Liver (tissue), 8 donors: ENCODE measurements at regions not wholly inside any gene's neighbourhood (a gene's known extent, or its start where the extent isn't known, plus 50 kb on each side); places are given as distances from the start of the nearest gene placed in this dataset.

Source experiments
- DNase-seq: peaks from one replicate; pipeline ENCODE4 v3.0.0-alpha.2; 2017; ENCODE audit warnings: low spot score
- H3K27ac ChIP-seq, 2 donors: one replicate each; pipeline ENCODE4 v1.7.0; 2013; ENCODE audit warnings: inconsistent platforms in 2 of 2, low read length in 2 of 2, control low read depth in 1 of 2, low read depth in 1 of 2, mild to moderate bottlenecking in 1 of 2
- H3K27me3 ChIP-seq, 4 donors: one replicate each; pipeline versions ENCODE4 v1.6.1 to v1.7.0; 2013; ENCODE audit warnings: low read length in 3 of 4, inconsistent platforms in 1 of 4, mild to moderate bottlenecking in 1 of 4, moderate library complexity in 1 of 4; ENCODE audit not compliant: control insufficient read depth in 4 of 4, insufficient read depth in 4 of 4
- H3K36me3 ChIP-seq, 4 donors: one replicate each; pipeline versions ENCODE4 v1.6.1 to v1.7.0; 2013; ENCODE audit warnings: low read length in 3 of 4, mild to moderate bottlenecking in 3 of 4, low read depth in 1 of 4, moderate library complexity in 1 of 4; ENCODE audit not compliant: control insufficient read depth in 4 of 4, insufficient read depth in 3 of 4
- H3K4me1 ChIP-seq, 4 donors: one replicate each; pipeline versions ENCODE4 v1.6.1 to v1.7.0; 2013; ENCODE audit warnings: low read length in 3 of 4, mild to moderate bottlenecking in 3 of 4, moderate library complexity in 1 of 4; ENCODE audit not compliant: control insufficient read depth in 4 of 4, insufficient read depth in 4 of 4
- H3K4me3 ChIP-seq, 3 donors: one replicate each; pipeline versions ENCODE4 v1.6.1 to v1.7.0; 2013; ENCODE audit warnings: low read length in 3 of 3, control low read depth in 1 of 3, low read depth in 1 of 3, mild to moderate bottlenecking in 1 of 3
- H3K9ac ChIP-seq, 2 donors: one replicate each; pipeline ENCODE4 v1.7.0; 2013; ENCODE audit warnings: low read length in 2 of 2, mild to moderate bottlenecking in 2 of 2, moderate library complexity in 2 of 2, control low read depth in 1 of 2, low read depth in 1 of 2
- H3K9me3 ChIP-seq, 4 donors: one replicate each; pipeline versions ENCODE4 v1.6.1 to v1.7.0; 2013; ENCODE audit warnings: low read length in 3 of 4; ENCODE audit not compliant: control insufficient read depth in 4 of 4
- CTCF ChIP-seq: fragments of 150-350 bp; IDR thresholded peaks from 2 replicates; pipeline ENCODE4 v1.5.1; 2017; ENCODE audit warnings: improper control_type of control experiment, low read depth, low read length; ENCODE audit not compliant: missing input control
- EGR1 ChIP-seq, 2 donors: IDR thresholded peaks; 2 replicates each; pipeline ENCODE4 v1.6.1; 2016 to 2018; ENCODE audit warnings: antibody characterized with exemption in 2 of 2, low read depth in 2 of 2
- FOXA1 ChIP-seq: IDR thresholded peaks from 2 replicates; pipeline ENCODE4 v1.6.1; 2016; ENCODE audit warnings: antibody characterized with exemption
- FOXA2 ChIP-seq: IDR thresholded peaks from 2 replicates; pipeline ENCODE4 v1.6.1; 2016; ENCODE audit warnings: antibody characterized with exemption
- GABPA ChIP-seq, 2 donors: IDR thresholded peaks in 1 of 2; conservative IDR thresholded peaks in 1 of 2; 2 replicates each; pipeline ENCODE4 v1.6.1; 2016; ENCODE audit warnings: antibody characterized with exemption in 2 of 2, mild to moderate bottlenecking in 1 of 2, moderate library complexity in 1 of 2
- HNF4A ChIP-seq, 2 donors: conservative IDR thresholded peaks; 2 replicates each; pipeline ENCODE4 v1.6.1; 2016; ENCODE audit warnings: antibody characterized with exemption in 2 of 2, mild to moderate bottlenecking in 2 of 2
- HNF4G ChIP-seq: IDR thresholded peaks from 2 replicates; pipeline ENCODE4 v1.6.1; 2016; ENCODE audit warnings: antibody characterized with exemption
- JUND ChIP-seq, 2 donors: IDR thresholded peaks; 2 replicates each; pipeline ENCODE4 v1.6.1; 2016; ENCODE audit warnings: antibody characterized with exemption in 2 of 2
- MAX ChIP-seq: IDR thresholded peaks from 2 replicates; pipeline ENCODE4 v1.6.1; 2016; ENCODE audit warnings: antibody characterized with exemption
- NR2F2 ChIP-seq: IDR thresholded peaks from 2 replicates; pipeline ENCODE4 v1.6.1; 2016; ENCODE audit warnings: antibody characterized with exemption
- RAD21 ChIP-seq, 2 donors: IDR thresholded peaks; 2 replicates each; pipeline ENCODE4 v1.6.1; 2016; ENCODE audit warnings: antibody characterized with exemption in 2 of 2, mild to moderate bottlenecking in 2 of 2
- REST ChIP-seq: IDR thresholded peaks from 2 replicates; pipeline ENCODE4 v1.6.1; 2016; ENCODE audit warnings: antibody characterized with exemption, mild to moderate bottlenecking
- RXRA ChIP-seq, 2 donors: IDR thresholded peaks; 2 replicates each; pipeline ENCODE4 v1.6.1; 2017 to 2018; ENCODE audit warnings: antibody characterized with exemption in 2 of 2, mild to moderate bottlenecking in 1 of 2
- SP1 ChIP-seq: IDR thresholded peaks from 2 replicates; pipeline ENCODE4 v1.6.1; 2018; ENCODE audit warnings: antibody characterized with exemption, mild to moderate bottlenecking
- TAF1 ChIP-seq: conservative IDR thresholded peaks from 2 replicates; pipeline ENCODE4 v1.6.1; 2016; ENCODE audit warnings: antibody characterized with exemption, mild to moderate bottlenecking
- YY1 ChIP-seq: IDR thresholded peaks from 2 replicates; pipeline ENCODE4 v1.6.1; 2016; ENCODE audit warnings: antibody characterized with exemption, mild to moderate bottlenecking
- whole genome bisulfite sequencing: extraction: QIAGEN DNeasy Blood & Tissue Kit; methylation state at CpG from one replicate; pipeline ENCODE4 v1.1.7; 2013; 5-methylcytosine and 5-hydroxymethylcytosine counted together
- TF ChIP-seq, protein P1 (sequence below): IDR thresholded peaks from 2 replicates; pipeline ENCODE4 v1.6.1; 2016; ENCODE audit warnings: antibody characterized with exemption
- TF ChIP-seq, protein P2 (sequence below): IDR thresholded peaks from 2 replicates; pipeline ENCODE4 v1.6.1; 2016; ENCODE audit warnings: antibody characterized with exemption
- donor health status: healthy.
- donor health status: healthy.
- donor health status: healthy.
- donor health status: healthy.
- donor health status: healthy.

GRCh38 chr18:51385270-51385669 is 187.8 kb upstream of the MEX3C start:
- no peaks in the 10 kb centered on the region for H3K36me3 ChIP-seq
- no peak for TF ChIP-seq FOXA1
- TF ChIP-seq GABPA (IDR thresholded peaks at IDR 0.05 in 1 of 2, conservative IDR thresholded peaks at IDR 0.05 in 1 of 2) = no peak
- TF ChIP-seq TAF1 = no peak
- TF ChIP-seq, protein P1, sequence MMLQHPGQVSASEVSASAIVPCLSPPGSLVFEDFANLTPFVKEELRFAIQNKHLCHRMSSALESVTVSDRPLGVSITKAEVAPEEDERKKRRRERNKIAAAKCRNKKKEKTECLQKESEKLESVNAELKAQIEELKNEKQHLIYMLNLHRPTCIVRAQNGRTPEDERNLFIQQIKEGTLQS = no peak
- TF ChIP-seq, protein P2, sequence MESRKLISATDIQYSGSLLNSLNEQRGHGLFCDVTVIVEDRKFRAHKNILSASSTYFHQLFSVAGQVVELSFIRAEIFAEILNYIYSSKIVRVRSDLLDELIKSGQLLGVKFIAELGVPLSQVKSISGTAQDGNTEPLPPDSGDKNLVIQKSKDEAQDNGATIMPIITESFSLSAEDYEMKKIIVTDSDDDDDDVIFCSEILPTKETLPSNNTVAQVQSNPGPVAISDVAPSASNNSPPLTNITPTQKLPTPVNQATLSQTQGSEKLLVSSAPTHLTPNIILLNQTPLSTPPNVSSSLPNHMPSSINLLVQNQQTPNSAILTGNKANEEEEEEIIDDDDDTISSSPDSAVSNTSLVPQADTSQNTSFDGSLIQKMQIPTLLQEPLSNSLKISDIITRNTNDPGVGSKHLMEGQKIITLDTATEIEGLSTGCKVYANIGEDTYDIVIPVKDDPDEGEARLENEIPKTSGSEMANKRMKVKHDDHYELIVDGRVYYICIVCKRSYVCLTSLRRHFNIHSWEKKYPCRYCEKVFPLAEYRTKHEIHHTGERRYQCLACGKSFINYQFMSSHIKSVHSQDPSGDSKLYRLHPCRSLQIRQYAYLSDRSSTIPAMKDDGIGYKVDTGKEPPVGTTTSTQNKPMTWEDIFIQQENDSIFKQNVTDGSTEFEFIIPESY = no peak
- TF ChIP-seq JUND (IDR thresholded peaks at IDR 0.05) = no peak
- no peak for TF ChIP-seq REST
- no peak for TF ChIP-seq EGR1 (IDR thresholded peaks at IDR 0.05; ENCODE audit: low read depth in 2 of 2)
- no peak for TF ChIP-seq HNF4G
- no peak for TF ChIP-seq YY1
- TF ChIP-seq SP1 = no peak
- DNase-seq = no peak
- 59% methylated on average over 2 of the region's 2 CpGs for WGBS
- H3K9ac ChIP-seq = no peak overlapping the region
- no peaks in the 10 kb centered on the region for H3K27me3 ChIP-seq
- no peaks in the 10 kb centered on the region for H3K4me1 ChIP-seq
- H3K27ac ChIP-seq = no peak overlapping the region
- H3K4me3 ChIP-seq = no peak overlapping the region
- no peaks in the 10 kb centered on the region for H3K9me3 ChIP-seq

GRCh38 chr18:51390702-51391101 is 193.2 kb upstream of the MEX3C start:
- H3K27ac ChIP-seq = no peak overlapping the region
- WGBS = 83% methylated on average over 3 of the region's 3 CpGs
- no peak overlapping the region for H3K9ac ChIP-seq
- no peaks in the 10 kb centered on the region for H3K36me3 ChIP-seq
- no peak overlapping the region for H3K4me3 ChIP-seq
- H3K27me3 ChIP-seq = no peaks in the 10 kb centered on the region
- no peaks in the 10 kb centered on the region for H3K9me3 ChIP-seq
- no peak for DNase-seq
- no peaks in the 10 kb centered on the region for H3K4me1 ChIP-seq
- TF ChIP-seq HNF4G (no peak), RXRA (IDR thresholded peaks at IDR 0.05) (no peak), HNF4A (conservative IDR thresholded peaks at IDR 0.05) (no peak), NR2F2 (no peak), SP1 (no peak), FOXA2 (no peak), FOXA1 (no peak), EGR1 (IDR thresholded peaks at IDR 0.05; ENCODE audit: low read depth in 2 of 2) (no peak), YY1 (no peak), RAD21 (IDR thresholded peaks at IDR 0.05) (no peak), TAF1 (no peak), CTCF (no peak), REST (no peak), JUND (IDR thresholded peaks at IDR 0.05) (no peak), MAX (no peak), GABPA (IDR thresholded peaks at IDR 0.05 in 1 of 2, conservative IDR thresholded peaks at IDR 0.05 in 1 of 2) (no peak)
- TF ChIP-seq, protein P2 = no peak
- TF ChIP-seq, protein P1 = no peak
